ENCODE measurements at regions not wholly inside any gene's neighbourhood (a gene's known extent, or its start where the extent isn't known, plus 50 kb on each side); places are given as distances from the start of the nearest gene placed in this dataset.

DNA sequence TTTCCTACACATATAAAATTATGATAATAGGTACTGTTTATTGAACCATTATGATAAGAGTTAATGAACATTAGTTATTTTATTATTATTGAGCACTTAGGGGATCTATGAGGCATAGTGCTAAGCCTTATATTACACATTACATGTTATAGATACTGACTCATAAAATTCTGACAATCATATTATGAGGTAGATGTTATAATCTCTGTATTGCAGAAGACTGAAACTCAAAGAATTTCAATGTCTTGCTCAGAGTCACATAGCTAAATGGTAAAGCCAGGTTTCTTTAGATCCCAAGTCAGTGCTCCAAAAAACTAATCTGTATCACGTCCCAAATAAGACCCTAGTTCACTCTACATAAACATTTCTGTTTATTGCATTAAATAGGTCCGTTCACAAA, 207.2 kb upstream of the CNKSR2 start:
- TF ChIP-seq, protein P1, sequence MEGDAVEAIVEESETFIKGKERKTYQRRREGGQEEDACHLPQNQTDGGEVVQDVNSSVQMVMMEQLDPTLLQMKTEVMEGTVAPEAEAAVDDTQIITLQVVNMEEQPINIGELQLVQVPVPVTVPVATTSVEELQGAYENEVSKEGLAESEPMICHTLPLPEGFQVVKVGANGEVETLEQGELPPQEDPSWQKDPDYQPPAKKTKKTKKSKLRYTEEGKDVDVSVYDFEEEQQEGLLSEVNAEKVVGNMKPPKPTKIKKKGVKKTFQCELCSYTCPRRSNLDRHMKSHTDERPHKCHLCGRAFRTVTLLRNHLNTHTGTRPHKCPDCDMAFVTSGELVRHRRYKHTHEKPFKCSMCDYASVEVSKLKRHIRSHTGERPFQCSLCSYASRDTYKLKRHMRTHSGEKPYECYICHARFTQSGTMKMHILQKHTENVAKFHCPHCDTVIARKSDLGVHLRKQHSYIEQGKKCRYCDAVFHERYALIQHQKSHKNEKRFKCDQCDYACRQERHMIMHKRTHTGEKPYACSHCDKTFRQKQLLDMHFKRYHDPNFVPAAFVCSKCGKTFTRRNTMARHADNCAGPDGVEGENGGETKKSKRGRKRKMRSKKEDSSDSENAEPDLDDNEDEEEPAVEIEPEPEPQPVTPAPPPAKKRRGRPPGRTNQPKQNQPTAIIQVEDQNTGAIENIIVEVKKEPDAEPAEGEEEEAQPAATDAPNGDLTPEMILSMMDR (IDR thresholded peaks at IDR 0.05) = no peak
- no peak for TF ChIP-seq EZH2 (IDR thresholded peaks at IDR 0.05)
- no peak for TF ChIP-seq EZH2phosphoT487 (IDR thresholded peaks at IDR 0.05)
